K562 (cell line): ENCODE measurements at regions not wholly inside any gene's neighbourhood (a gene's known extent, or its start where the extent isn't known, plus 50 kb on each side); places are given as distances from the start of the nearest gene placed in this dataset.

Experiments used
- ATAC-seq: fragments of 200-7000 bp; cut with Tn5 transposase; 3 replicates; pipeline ENCODE4 v1.9.1; 2020; ENCODE audit warnings: moderate library complexity
- BruUV-seq: library from RNA; stranded (reverse); fragments of 400-500 nt; replicated peaks from 2 replicates; lab custom pipeline; 2021; lab: Mats Ljungman, UMichigan
- CTCF ChIA-PET: fragments of 300-600 bp; formaldehyde crosslinking; extraction: SDS; loops from one replicate; lab custom pipeline; 2021; ENCODE audit warnings: low intra/inter-chr PET ratio; lab: Yijun Ruan, JAX
- POLR2A ChIA-PET: fragments of 300-600, 350-650 bp; sonication (Branson Sonifier 250); formaldehyde crosslinking; extraction: SDS; loops from one replicate; lab custom pipeline; 2021; ENCODE audit warnings: antibody characterized with exemption, inconsistent platforms; lab: Yijun Ruan, JAX
- DNase-seq, 4 experiments: peaks; one replicate each; pipeline versions ENCODE4 v3.0.0 to v3.0.0-alpha.2; 2011 to 2018; ENCODE audit warnings: low spot score in 3 of 4, mixed read lengths in 3 of 4; ENCODE audit errors: extremely low read depth in 1 of 4
- FAIRE-seq: peaks from 2 replicates; lab custom pipeline; 2011; peaks lifted over from hg19 to GRCh38; lab: Jason Lieb, UNC
- H2AFZ ChIP-seq: 2 replicates; pipeline ENCODE4 v1.6.0; 2011; ENCODE audit warnings: low read depth, low read length, control low read depth, inconsistent platforms
- H3K27ac ChIP-seq: fragments of 200-600 bp; 3 replicates; pipeline ENCODE4 v1.8.0; 2011; ENCODE audit warnings: low read depth, mild to moderate bottlenecking, control low read depth, inconsistent platforms, low read length, moderate library complexity, mixed read lengths; ENCODE audit errors: extremely low read depth
- H3K27me3 ChIP-seq, 2 experiments: fragments of 300-600 bp in 1 of 2; 2 replicates in 1 of 2; 3 replicates in 1 of 2; pipeline versions ENCODE4 v1.6.0 to v1.8.0; 2011; ENCODE audit warnings: inconsistent platforms in 2 of 2, low read length in 2 of 2, mild to moderate bottlenecking in 1 of 2, mixed read lengths in 1 of 2, moderate library complexity in 1 of 2; ENCODE audit not compliant: control insufficient read depth in 2 of 2, insufficient read depth in 2 of 2
- H3K36me3 ChIP-seq: fragments of 300-600 bp; 3 replicates; pipeline ENCODE4 v1.8.0; 2011; ENCODE audit warnings: mild to moderate bottlenecking, low read length, inconsistent platforms; ENCODE audit not compliant: control insufficient read depth, insufficient read depth
- H3K4me1 ChIP-seq, 2 experiments: fragments of 200-600 bp in 1 of 2; replicated peaks in 1 of 2; 2 replicates in 1 of 2; 3 replicates in 1 of 2; pipeline versions ENCODE4 v1.5.1 to v1.8.0; 2011; ENCODE audit warnings: inconsistent platforms in 2 of 2, low read length in 2 of 2, mild to moderate bottlenecking in 1 of 2, mixed read lengths in 1 of 2, moderate library complexity in 1 of 2; ENCODE audit not compliant: control insufficient read depth in 2 of 2, insufficient read depth in 2 of 2
- H3K4me2 ChIP-seq: 2 replicates; pipeline ENCODE4 v1.6.1; 2011; ENCODE audit warnings: low read length, control low read depth, inconsistent platforms, mixed read lengths; ENCODE audit not compliant: insufficient read depth
- H3K4me3 ChIP-seq: fragments of 200-600 bp; sonication (generic), shearing (Covaris generic); 2 replicates; pipeline ENCODE4 v1.5.1; 2016; ENCODE audit warnings: control low read depth, inconsistent platforms
- H3K79me2 ChIP-seq: fragments of 200-600 bp; 3 replicates; pipeline ENCODE4 v1.8.0; 2011; ENCODE audit warnings: low read length, inconsistent platforms; ENCODE audit not compliant: control insufficient read depth, insufficient read depth
- H3K9ac ChIP-seq, 2 experiments: 2 replicates each; pipeline versions ENCODE4 v1.6.0 to v1.6.1; 2011; ENCODE audit warnings: low read depth in 2 of 2, low read length in 2 of 2, control low read depth in 1 of 2, inconsistent platforms in 1 of 2, mild to moderate bottlenecking in 1 of 2, mixed read lengths in 1 of 2; ENCODE audit not compliant: insufficient read depth in 1 of 2
- H3K9me1 ChIP-seq: one replicate; pipeline ENCODE4 v1.6.0; 2011; ENCODE audit warnings: inconsistent platforms, mild to moderate bottlenecking, low read length, moderate library complexity; ENCODE audit not compliant: control insufficient read depth, insufficient read depth
- H3K9me3 ChIP-seq: replicated peaks from 2 replicates; pipeline ENCODE4 v1.5.1; 2011; ENCODE audit warnings: low read depth, low read length, inconsistent platforms; ENCODE audit not compliant: control insufficient read depth, insufficient read depth
- H4K20me1 ChIP-seq: replicated peaks from 2 replicates; pipeline ENCODE4 v1.6.1; 2011; ENCODE audit warnings: low read length, inconsistent platforms, mixed read lengths; ENCODE audit not compliant: control insufficient read depth, insufficient read depth
- ATF4 ChIP-seq: fragments of 450-650 bp; formaldehyde crosslinking; IDR thresholded peaks from 2 replicates; pipeline ENCODE4 v1.4.0; 2022; ENCODE audit warnings: mild to moderate bottlenecking, moderate library complexity
- ELF2 ChIP-seq: fragments of 250-450 bp; sonication (Bioruptor Pico); IDR thresholded peaks from 2 replicates; pipeline ENCODE4 v1.5.0; 2021; ENCODE audit warnings: mild to moderate bottlenecking
- ELK3 ChIP-seq: fragments of 450-650 bp; formaldehyde crosslinking; IDR thresholded peaks from 2 replicates; pipeline ENCODE4 v1.4.0; 2020; ENCODE audit warnings: mild to moderate bottlenecking
- KDM1A ChIP-seq, 2 experiments: fragments of 450-650 bp; IDR thresholded peaks; 2 replicates each; pipeline ENCODE4 v1.6.1; 2016; ENCODE audit warnings: mild to moderate bottlenecking in 2 of 2
- MAFF ChIP-seq: IDR thresholded peaks from 2 replicates; pipeline ENCODE4 v1.6.1; 2012; ENCODE audit warnings: low read length, improper control_type of control experiment
- PHF21A ChIP-seq: fragments of 450-650 bp; IDR thresholded peaks from 2 replicates; pipeline ENCODE4 v1.6.1; 2017; ENCODE audit warnings: low read depth, borderline replicate concordance
- RHOXF2B ChIP-seq: fragments of 250-450 bp; sonication (Bioruptor Pico); conservative IDR thresholded peaks from 2 replicates; pipeline ENCODE4 v1.5.1; 2021
- TRIM25 ChIP-seq: fragments of 450-650 bp; IDR thresholded peaks from 2 replicates; pipeline ENCODE4 v1.7.0; 2016; ENCODE audit warnings: borderline replicate concordance
- TRIM28 ChIP-seq: fragments of 450-650 bp; IDR thresholded peaks from 2 replicates; pipeline ENCODE4 v1.6.1; 2017
- ZBTB11 ChIP-seq, 3 experiments: fragments of 200-800 bp in 1 of 3; fragments of 250-450 bp in 1 of 3; fragments of 450-650 bp in 1 of 3; sonication (Bioruptor Pico) in 1 of 3; sonication (Bioruptor generic) in 1 of 3; formaldehyde crosslinking in 1 of 3; IDR thresholded peaks; 2 replicates each; pipeline versions ENCODE4 v1.6.1 to v1.8.0; 2016 to 2022; ENCODE audit warnings: mild to moderate bottlenecking in 2 of 3, missing genetic modification characterization in 2 of 3, missing compliant biosample characterization in 1 of 3, moderate library complexity in 1 of 3
- ZNF316 ChIP-seq: fragments of 450-650 bp; IDR thresholded peaks from 2 replicates; pipeline ENCODE4 v1.6.1; 2016
- WGBS: fragments of 100-300 bp; shearing (Covaris generic); methylation state at CpG from one replicate; pipeline ENCODE4 v1.1.6; 2016; ENCODE audit warnings: low coverage, mixed read lengths; ENCODE audit not compliant: insufficient coverage; ENCODE audit errors: missing lambda C conversion rate; 5-methylcytosine and 5-hydroxymethylcytosine counted together
- in situ Hi-C: fragments of 300-500 bp; cut with MboI; formaldehyde crosslinking; loops from 4 replicates; pipeline ENCODE4 v1.15.0; 2018; ENCODE audit warnings: inconsistent platforms, mixed read lengths
- intact Hi-C: fragments of 100-400 bp; cut with micrococcal nuclease; formaldehyde crosslinking; loops from 2 replicates; pipeline ENCODE4 v1.14.2; 2022

GRCh38 chr20:11045412-11046175 is 371.8 kb upstream of the JAG1 start:
- no peaks in the 10 kb centered on the region for H3K36me3 ChIP-seq
- DNase-seq (no peak), ATAC-seq (no peak), FAIRE-seq (no peak)
- WGBS: 2% methylated on average over 8 of the region's 8 CpGs
- intact Hi-C loops (no loop called here), in situ Hi-C loops (no loop called here)
- no peaks in the 10 kb centered on the region for H3K9me3 ChIP-seq
- no peak overlapping the region for H3K4me2 ChIP-seq
- ChIA-PET CTCF (no interaction called here), POLR2A (interaction anchor here (0.8 kb wide), 1 partner anchor 1024 kb away, joined by 4 read pairs; no protein-coding TSS in a partner anchor)
- no peaks in the 10 kb centered on the region for H4K20me1 ChIP-seq
- H3K9ac ChIP-seq: no peak overlapping the region
- H2AFZ ChIP-seq: no peak overlapping the region
- no peaks in the 10 kb centered on the region for H3K79me2 ChIP-seq
- H3K4me3 ChIP-seq: no peak overlapping the region
- no TSS peak for BruUV-seq
- no peak overlapping the region for H3K27ac ChIP-seq
- no peaks in the 10 kb centered on the region for H3K4me1 ChIP-seq
- no peaks in the 10 kb centered on the region for H3K27me3 ChIP-seq
- H3K9me1 ChIP-seq: no peaks in the 10 kb centered on the region
- TF ChIP-seq ZNF316 (no peak), RHOXF2B (CRISPR knock-in tag) (no peak), ATF4 (CRISPR knock-in tag) (no peak), ZBTB11 (CRISPR knock-in tag; IDR thresholded peaks at IDR 0.05) (no peak), TRIM28 (no peak), MAFF (no peak), TRIM25 (no peak), KDM1A (IDR thresholded peaks at IDR 0.05) (no peak), ELF2 (CRISPR knock-in tag) (no peak), ELK3 (CRISPR knock-in tag) (no peak), PHF21A (no peak)
